ENCODE measurements at regions not wholly inside any gene's neighbourhood (a gene's known extent, or its start where the extent isn't known, plus 50 kb on each side); places are given as distances from the start of the nearest gene placed in this dataset.

DNA sequence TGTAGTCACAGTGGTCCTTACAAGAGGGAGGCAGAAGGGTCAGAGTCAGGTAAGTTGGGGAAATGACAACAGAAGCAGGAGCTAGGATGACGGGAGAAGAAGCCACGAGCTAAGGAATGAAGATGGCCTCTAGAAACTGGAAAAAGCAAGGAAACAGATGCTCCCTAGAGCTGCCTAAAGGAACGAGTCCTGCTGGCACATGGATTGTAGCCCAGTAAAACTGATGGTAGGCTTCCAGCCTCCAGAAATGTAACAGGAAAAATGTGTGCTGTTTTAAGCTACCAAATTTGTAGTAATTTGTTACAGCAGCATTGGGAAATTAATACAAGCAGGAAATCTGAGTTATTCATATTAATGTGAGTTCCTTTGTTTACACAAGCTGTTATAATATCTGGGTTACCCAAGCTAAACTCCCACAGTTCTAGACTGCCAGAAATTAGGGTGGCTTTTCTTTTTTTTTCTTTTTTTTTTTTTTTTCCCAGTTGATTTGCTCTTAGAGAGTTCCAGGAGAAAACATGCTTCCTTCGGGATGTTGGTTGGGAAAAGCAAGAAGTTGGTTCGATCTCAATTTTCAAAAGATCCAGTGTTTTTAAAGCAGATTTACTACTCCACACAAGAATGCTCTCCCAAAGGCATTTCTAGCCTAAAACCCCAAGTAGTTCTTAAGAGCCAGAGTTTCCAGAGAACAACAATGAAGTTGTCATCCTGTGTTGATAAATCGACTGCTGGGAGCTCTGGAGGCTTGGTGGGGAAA, 400.0 kb upstream of the SLC24A2 start:
- TF ChIP-seq CTCF (IDR thresholded peaks at IDR 0.05): no peak
- no peak overlapping the region for H3K4me3 ChIP-seq (ENCODE audit: low read depth, low read length)

DNA sequence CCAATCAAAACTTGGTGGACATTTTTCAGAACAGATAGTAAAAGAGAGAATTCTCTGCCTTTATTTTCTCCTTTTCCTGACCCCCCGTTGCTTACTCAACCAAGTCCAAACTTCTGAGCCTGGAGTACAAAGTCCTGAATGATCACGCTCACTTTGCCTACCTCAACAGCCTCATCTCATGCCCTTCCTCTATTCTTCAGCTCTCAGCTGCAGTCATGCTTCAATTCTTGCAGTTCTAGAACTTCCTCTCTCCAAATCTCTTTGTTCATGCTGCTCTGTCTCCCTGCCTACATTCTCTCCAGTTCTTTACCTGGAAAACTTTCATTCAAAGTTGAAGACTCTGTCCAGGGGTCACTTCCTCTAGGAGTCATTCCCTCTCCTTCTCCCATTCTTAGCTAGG, 398.5 kb upstream of the SLC24A2 start:
- Histone ChIP-seq H3K4me2 (ENCODE audit: low read length) (no peak overlapping the region), H3K36me3 (ENCODE audit: control insufficient read depth, insufficient read depth, low read length) (no peaks in the 10 kb centered on the region), H3K4me1 (no peaks in the 10 kb centered on the region), H3K79me2 (no peaks in the 10 kb centered on the region), H3K27me3 (ENCODE audit: control insufficient read depth, insufficient read depth, low read length) (no peaks in the 10 kb centered on the region), H3K4me3 (ENCODE audit: low read depth, low read length) (no peak overlapping the region), H3K27ac (no peak overlapping the region), H3K9me3 (ENCODE audit: control insufficient read depth, low read length) (no peaks in the 10 kb centered on the region), H2AFZ (no peak overlapping the region), H3K9ac (no peak overlapping the region)
- TF ChIP-seq CTCF (IDR thresholded peaks at IDR 0.05): no peak

More for the DNA sequence above, 400.0 kb upstream of the SLC24A2 start:
- Histone ChIP-seq H3K27me3 (ENCODE audit: control insufficient read depth, insufficient read depth, low read length) (no peaks in the 10 kb centered on the region), H3K4me2 (ENCODE audit: low read length) (no peak overlapping the region), H3K9ac (no peak overlapping the region), H3K9me3 (ENCODE audit: control insufficient read depth, low read length) (no peaks in the 10 kb centered on the region), H3K79me2 (no peaks in the 10 kb centered on the region), H3K36me3 (ENCODE audit: control insufficient read depth, insufficient read depth, low read length) (no peaks in the 10 kb centered on the region), H3K27ac (no peak overlapping the region), H2AFZ (no peak overlapping the region), H3K4me1 (no peaks in the 10 kb centered on the region)

DNA sequence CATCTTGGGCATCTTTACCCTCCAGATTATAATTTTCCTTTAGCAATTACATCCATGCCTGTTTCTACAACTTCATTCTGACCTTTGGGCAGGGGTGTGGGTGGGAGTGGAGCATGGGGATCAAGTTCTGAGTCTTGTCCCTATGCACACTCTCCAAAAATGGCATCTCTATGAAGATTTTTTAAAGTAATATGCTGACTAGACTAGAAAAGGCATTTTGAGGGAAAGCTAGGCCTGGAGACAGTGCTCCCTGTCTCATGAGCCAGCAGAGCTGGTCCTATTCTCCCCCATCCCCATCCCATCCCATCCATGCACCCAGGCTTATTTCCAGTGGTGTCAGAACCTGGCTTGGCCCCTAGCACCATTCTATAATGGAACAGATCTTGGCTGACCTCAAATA, 398.0 kb upstream of the SLC24A2 start:
- Histone ChIP-seq H3K27me3 (ENCODE audit: control insufficient read depth, insufficient read depth, low read length) (no peaks in the 10 kb centered on the region), H3K9me3 (ENCODE audit: control insufficient read depth, low read length) (no peaks in the 10 kb centered on the region), H3K4me2 (ENCODE audit: low read length) (no peak overlapping the region), H3K4me3 (ENCODE audit: low read depth, low read length) (no peak overlapping the region), H2AFZ (no peak overlapping the region), H3K36me3 (ENCODE audit: control insufficient read depth, insufficient read depth, low read length) (no peaks in the 10 kb centered on the region), H3K4me1 (no peaks in the 10 kb centered on the region), H3K27ac (no peak overlapping the region), H3K9ac (no peak overlapping the region), H3K79me2 (no peaks in the 10 kb centered on the region)
- no peak for TF ChIP-seq CTCF (IDR thresholded peaks at IDR 0.05)

- H2AFZ ChIP-seq: no peak overlapping the region
- H3K4me1 ChIP-seq: no peaks in the 10 kb centered on the region
- H3K27ac ChIP-seq: no peak overlapping the region
- no peaks in the 10 kb centered on the region for H3K79me2 ChIP-seq
- no peak overlapping the region for H3K9ac ChIP-seq
- H3K36me3 ChIP-seq (ENCODE audit: control insufficient read depth, insufficient read depth, low read length): no peaks in the 10 kb centered on the region
- TF ChIP-seq CTCF (IDR thresholded peaks at IDR 0.05): no peak
- H3K27me3 ChIP-seq (ENCODE audit: control insufficient read depth, insufficient read depth, low read length): no peaks in the 10 kb centered on the region
- no peak overlapping the region for H3K4me3 ChIP-seq (ENCODE audit: low read depth, low read length)
- H3K9me3 ChIP-seq (ENCODE audit: control insufficient read depth, low read length): no peaks in the 10 kb centered on the region
- no peak overlapping the region for H3K4me2 ChIP-seq (ENCODE audit: low read length)
Measured at GRCh38 chr9:20186231-20186630, 397.4 kb upstream of the SLC24A2 start.

DNA sequence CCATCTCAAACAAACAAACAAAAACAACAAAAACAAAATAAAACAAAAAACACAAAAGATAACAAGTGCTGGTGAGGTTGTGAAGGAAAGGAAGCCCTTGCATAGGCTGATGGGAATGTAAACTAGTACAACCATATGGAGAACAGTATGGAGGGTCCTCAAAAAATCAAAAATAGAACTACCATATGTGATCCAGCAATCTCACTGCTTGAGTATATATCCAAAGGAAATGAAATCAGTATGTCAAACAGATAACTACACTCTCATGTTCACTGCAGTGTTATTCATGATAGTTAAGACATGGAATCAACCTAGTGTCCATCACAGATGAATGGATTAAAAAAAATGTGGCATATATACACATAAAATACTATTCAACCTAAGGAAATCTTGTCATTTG, 395.7 kb upstream of the SLC24A2 start:
- Histone ChIP-seq H3K9me3 (ENCODE audit: control insufficient read depth, low read length) (no peaks in the 10 kb centered on the region), H2AFZ (no peak overlapping the region), H3K27ac (no peak overlapping the region), H3K4me3 (ENCODE audit: low read depth, low read length) (no peak overlapping the region), H3K9ac (no peak overlapping the region), H3K36me3 (ENCODE audit: control insufficient read depth, insufficient read depth, low read length) (no peaks in the 10 kb centered on the region), H3K4me2 (ENCODE audit: low read length) (no peak overlapping the region), H3K27me3 (ENCODE audit: control insufficient read depth, insufficient read depth, low read length) (no peaks in the 10 kb centered on the region), H3K79me2 (no peaks in the 10 kb centered on the region), H3K4me1 (no peaks in the 10 kb centered on the region)
- TF ChIP-seq CTCF (IDR thresholded peaks at IDR 0.05): no peak
